GM04503 (cell line): ENCODE measurements at regions not wholly inside any gene's neighbourhood (a gene's known extent, or its start where the extent isn't known, plus 50 kb on each side); places are given as distances from the start of the nearest gene placed in this dataset.

ENCODE experiments used
- DNase-seq: peaks from one replicate; pipeline ENCODE4 v3.0.0-alpha.2; 2012; ENCODE audit warnings: low read depth

- no peak for DNase-seq
These were observed 454.1 kb downstream of the EFNA5 start for GRCh38 chr5:107216587-107216986.

- DNase-seq, result no peak
These were observed 455.1 kb downstream of the EFNA5 start for GRCh38 chr5:107215611-107216010.

GRCh38 chr5:107213025-107213424, 457.7 kb downstream of the EFNA5 start:
- DNase-seq, result no peak

GRCh38 chr5:107211630-107212029, 459.1 kb downstream of the EFNA5 start:
- no peak for DNase-seq

- no peak for DNase-seq
These were observed 461.9 kb downstream of the EFNA5 start for GRCh38 chr5:107208867-107209266.

- DNase-seq, result no peak
These were observed 466.3 kb downstream of the EFNA5 start for GRCh38 chr5:107204413-107204812.

- no peak for DNase-seq
These were observed 467.5 kb downstream of the EFNA5 start for GRCh38 chr5:107203243-107203642.

GRCh38 chr5:107199756-107200155, 471.0 kb downstream of the EFNA5 start:
- no peak for DNase-seq

GRCh38 chr5:107196500-107197059, 474.2 kb downstream of the EFNA5 start:
- no peak for DNase-seq

GRCh38 chr5:107195890-107196395, 474.8 kb downstream of the EFNA5 start:
- DNase-seq, result no peak

GRCh38 chr5:107184871-107185270, 485.9 kb downstream of the EFNA5 start:
- DNase-seq, result no peak

- DNase-seq, result no peak
These were observed 486.7 kb downstream of the EFNA5 start for GRCh38 chr5:107184066-107184465.

GRCh38 chr5:107170620-107171019, 500.1 kb downstream of the EFNA5 start:
- no peak for DNase-seq

- DNase-seq, result no peak
These were observed 500.9 kb downstream of the EFNA5 start for GRCh38 chr5:107169867-107170266.

GRCh38 chr5:107168848-107169752, 501.6 kb downstream of the EFNA5 start:
- no peak for DNase-seq

- DNase-seq, result no peak
These were observed 502.7 kb downstream of the EFNA5 start for GRCh38 chr5:107168086-107168485.

GRCh38 chr5:107165296-107165695, 505.4 kb downstream of the EFNA5 start:
- no peak for DNase-seq

GRCh38 chr5:107157809-107158208, 512.9 kb downstream of the EFNA5 start:
- DNase-seq, result no peak

GRCh38 chr5:107155707-107156106, 515.0 kb downstream of the EFNA5 start:
- no peak for DNase-seq

GRCh38 chr5:107154593-107154992, 516.1 kb downstream of the EFNA5 start:
- no peak for DNase-seq

GRCh38 chr5:107153283-107153682, 517.5 kb downstream of the EFNA5 start:
- no peak for DNase-seq

GRCh38 chr5:107149243-107150005, 521.3 kb downstream of the EFNA5 start:
- no peak for DNase-seq

- no peak for DNase-seq
These were observed 523.1 kb downstream of the EFNA5 start for GRCh38 chr5:107147589-107147988.
